H9 (cell line): ENCODE measurements at regions not wholly inside any gene's neighbourhood (a gene's known extent, or its start where the extent isn't known, plus 50 kb on each side); places are given as distances from the start of the nearest gene placed in this dataset.

Source experiments
- DNase-seq: peaks from one replicate; pipeline ENCODE4 v3.0.0-alpha.2; 2017
- H2AFZ ChIP-seq: one replicate; pipeline ENCODE4 v1.6.1; 2013; ENCODE audit warnings: mild to moderate bottlenecking, low read length, control low read depth, moderate library complexity
- H2AK5ac ChIP-seq: 2 replicates; pipeline ENCODE4 v1.6.1; 2013; ENCODE audit warnings: low read length, control low read depth, mixed read lengths; ENCODE audit not compliant: insufficient read length
- H2BK120ac ChIP-seq: one replicate; pipeline ENCODE4 v1.6.1; 2013; ENCODE audit warnings: low read depth, mild to moderate bottlenecking, low read length, control low read depth, inconsistent platforms; ENCODE audit not compliant: poor library complexity, severe bottlenecking
- H2BK12ac ChIP-seq: 2 replicates; pipeline ENCODE4 v1.6.1; 2013; ENCODE audit warnings: low read length, control low read depth, mixed read lengths, low read depth; ENCODE audit not compliant: insufficient read length
- H2BK15ac ChIP-seq: 2 replicates; pipeline ENCODE4 v1.6.1; 2013; ENCODE audit warnings: low read depth, low read length, control low read depth
- H2BK20ac ChIP-seq: one replicate; pipeline ENCODE4 v1.6.1; 2013; ENCODE audit warnings: low read depth, mild to moderate bottlenecking, low read length, control low read depth, inconsistent platforms; ENCODE audit not compliant: poor library complexity, severe bottlenecking
- H2BK5ac ChIP-seq: 2 replicates; pipeline ENCODE4 v1.6.1; 2013; ENCODE audit warnings: low read length, control low read depth, mixed read lengths; ENCODE audit not compliant: insufficient read length
- H3K14ac ChIP-seq: 2 replicates; pipeline ENCODE4 v1.6.1; 2013; ENCODE audit warnings: low read length, control low read depth; ENCODE audit not compliant: insufficient read depth
- H3K18ac ChIP-seq: 2 replicates; pipeline ENCODE4 v1.6.1; 2013; ENCODE audit warnings: low read depth, mild to moderate bottlenecking, mixed read lengths, low read length, control low read depth; ENCODE audit not compliant: insufficient read length
- H3K23ac ChIP-seq: 2 replicates; pipeline ENCODE4 v1.6.1; 2013; ENCODE audit warnings: low read length, control low read depth, mixed read lengths, low read depth; ENCODE audit not compliant: insufficient read length
- H3K23me2 ChIP-seq: 2 replicates; pipeline ENCODE4 v1.6.1; 2013; ENCODE audit warnings: low read depth, mild to moderate bottlenecking, mixed read lengths, low read length, control low read depth; ENCODE audit not compliant: insufficient read length, poor library complexity, severe bottlenecking
- H3K27ac ChIP-seq: 2 replicates; pipeline ENCODE4 v1.5.1; 2013; ENCODE audit warnings: low read length, control low read depth, mixed read lengths, low read depth; ENCODE audit not compliant: insufficient read length
- H3K27me3 ChIP-seq: 2 replicates; pipeline ENCODE4 v1.6.1; 2013; ENCODE audit warnings: low read length, control low read depth, inconsistent platforms; ENCODE audit not compliant: insufficient read depth
- H3K4ac ChIP-seq: 2 replicates; pipeline ENCODE4 v1.6.1; 2013; ENCODE audit warnings: low read depth, mild to moderate bottlenecking, control low read depth, inconsistent platforms, low read length, moderate library complexity
- H3K4me1 ChIP-seq: 2 replicates; pipeline ENCODE4 v1.6.1; 2013; ENCODE audit warnings: low read length, control low read depth, inconsistent platforms; ENCODE audit not compliant: insufficient read depth
- H3K4me2 ChIP-seq: 2 replicates; pipeline ENCODE4 v1.6.1; 2013; ENCODE audit warnings: low read length, control low read depth, mixed read lengths; ENCODE audit not compliant: insufficient read length, insufficient read depth
- H3K56ac ChIP-seq: 2 replicates; pipeline ENCODE4 v1.6.1; 2013; ENCODE audit warnings: low read depth, mild to moderate bottlenecking, mixed read lengths, low read length, control low read depth; ENCODE audit not compliant: insufficient read length
- H3K79me1 ChIP-seq: 2 replicates; pipeline ENCODE4 v1.6.1; 2013; ENCODE audit warnings: low read depth, mild to moderate bottlenecking, moderate library complexity, low read length, control low read depth, inconsistent platforms; ENCODE audit not compliant: insufficient read depth, poor library complexity, severe bottlenecking
- H3K79me2 ChIP-seq: 2 replicates; pipeline ENCODE4 v1.6.1; 2013; ENCODE audit warnings: low read length, control low read depth, inconsistent platforms; ENCODE audit not compliant: insufficient read depth
- H3K9ac ChIP-seq: 2 replicates; pipeline ENCODE4 v1.6.1; 2013; ENCODE audit warnings: low read length, control low read depth, mixed read lengths; ENCODE audit not compliant: insufficient read length; ENCODE audit errors: extremely low read depth
- H3K9me3 ChIP-seq: one replicate; pipeline ENCODE4 v1.6.1; 2013; ENCODE audit warnings: low read depth, low read length, inconsistent platforms; ENCODE audit not compliant: control insufficient read depth
- H3T11ph ChIP-seq: one replicate; pipeline ENCODE4 v1.6.1; 2013; ENCODE audit warnings: mild to moderate bottlenecking, low read length, control low read depth, inconsistent platforms
- H4K20me1 ChIP-seq: one replicate; pipeline ENCODE4 v1.6.1; 2013; ENCODE audit not compliant: control insufficient read depth, insufficient read length, insufficient read depth
- H4K5ac ChIP-seq: 2 replicates; pipeline ENCODE4 v1.6.1; 2013; ENCODE audit warnings: low read depth, mild to moderate bottlenecking, mixed read lengths, low read length, control low read depth; ENCODE audit not compliant: insufficient read length
- H4K8ac ChIP-seq: replicated peaks from 2 replicates; pipeline ENCODE4 v1.6.1; 2013; ENCODE audit warnings: low read length, control low read depth, mixed read lengths, low read depth; ENCODE audit not compliant: insufficient read length
- H4K91ac ChIP-seq: 2 replicates; pipeline ENCODE4 v1.6.1; 2013; ENCODE audit warnings: low read depth, mild to moderate bottlenecking, moderate library complexity, mixed read lengths, low read length, control low read depth; ENCODE audit not compliant: insufficient read length
- H3K27ac Mint-ChIP-seq, 3 experiments: 2 replicates in 2 of 3; 3 replicates in 1 of 3; pipeline ENCODE4 v1.8.0; 2020 to 2021; ENCODE audit warnings: mixed read lengths in 3 of 3, mild to moderate bottlenecking in 1 of 3, moderate library complexity in 1 of 3
- H3K27me3 Mint-ChIP-seq: 2 replicates; pipeline ENCODE4 v1.8.0; 2021; ENCODE audit warnings: low read depth, mild to moderate bottlenecking, moderate library complexity, mixed read lengths
- H3K36me3 Mint-ChIP-seq, 3 experiments: 2 replicates in 2 of 3; 3 replicates in 1 of 3; pipeline ENCODE4 v1.8.0; 2020 to 2021; ENCODE audit warnings: low read depth in 3 of 3, mixed read lengths in 3 of 3; ENCODE audit not compliant: insufficient read depth in 1 of 3
- H3K4me1 Mint-ChIP-seq, 2 experiments: 2 replicates each; pipeline ENCODE4 v1.8.0; 2020; ENCODE audit warnings: mixed read lengths in 2 of 2
- H3K4me3 Mint-ChIP-seq, 2 experiments: 2 replicates in 1 of 2; 3 replicates in 1 of 2; pipeline ENCODE4 v1.8.0; 2020 to 2021; ENCODE audit warnings: mild to moderate bottlenecking in 2 of 2, mixed read lengths in 2 of 2, moderate library complexity in 1 of 2
- H3K9me3 Mint-ChIP-seq, 2 experiments: 2 replicates in 1 of 2; 3 replicates in 1 of 2; pipeline ENCODE4 v1.8.0; 2020; ENCODE audit warnings: mild to moderate bottlenecking in 2 of 2, mixed read lengths in 2 of 2, moderate library complexity in 1 of 2
- WGBS: extraction: QIAGEN DNeasy Blood & Tissue Kit; methylation state at CpG from one replicate; pipeline ENCODE4 v1.1.7; 2013; ENCODE audit warnings: missing lambda C conversion rate, low lambda C conversion rate, mixed read lengths; ENCODE audit not compliant: insufficient read length; ENCODE audit errors: extremely low coverage; 5-methylcytosine and 5-hydroxymethylcytosine counted together
- TF ChIP-seq, protein P1 (sequence below): fragments of 200-600 bp; sonication (generic); conservative IDR thresholded peaks from 3 replicates; pipeline ENCODE4 v1.8.0; 2021; ENCODE audit warnings: antibody characterized with exemption, mild to moderate bottlenecking

DNA sequence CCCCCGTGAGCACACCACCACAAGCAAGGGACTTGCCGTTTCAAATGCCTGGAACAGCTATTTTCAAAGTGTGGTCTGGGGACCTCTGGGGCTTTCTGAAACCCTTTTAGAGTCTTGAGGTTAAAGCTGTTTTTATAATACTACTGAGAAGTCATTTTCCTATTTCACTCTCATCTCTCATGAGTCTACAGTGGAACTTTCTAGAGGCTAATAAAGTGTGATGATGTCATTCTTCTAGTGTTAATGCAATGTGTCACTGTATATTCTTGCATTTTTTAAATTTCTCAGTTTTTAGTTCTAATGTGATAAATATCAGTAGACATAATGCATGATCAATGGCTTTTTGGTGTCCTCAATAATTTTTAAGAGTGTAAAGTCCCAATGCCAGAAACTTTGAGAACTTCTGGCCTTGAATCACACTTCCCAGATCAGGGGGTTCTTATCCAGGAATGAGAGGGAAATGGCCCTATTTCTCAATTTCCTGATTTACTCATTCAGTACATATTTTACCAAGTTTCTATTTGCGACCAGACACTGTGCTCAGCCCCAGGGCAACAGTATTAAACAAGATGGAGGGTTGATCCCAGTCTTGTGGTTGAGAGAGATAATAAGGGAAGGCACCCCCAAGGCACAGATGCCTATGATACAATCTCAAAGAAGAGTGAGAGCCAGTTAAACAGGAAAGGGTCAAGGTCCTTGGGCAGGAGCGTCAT is 444.0 kb downstream of the HS3ST3B1 start:
- no peak overlapping the region for H3K23ac ChIP-seq
- H3K79me1 ChIP-seq: no peaks in the 10 kb centered on the region
- TF ChIP-seq, protein P1, sequence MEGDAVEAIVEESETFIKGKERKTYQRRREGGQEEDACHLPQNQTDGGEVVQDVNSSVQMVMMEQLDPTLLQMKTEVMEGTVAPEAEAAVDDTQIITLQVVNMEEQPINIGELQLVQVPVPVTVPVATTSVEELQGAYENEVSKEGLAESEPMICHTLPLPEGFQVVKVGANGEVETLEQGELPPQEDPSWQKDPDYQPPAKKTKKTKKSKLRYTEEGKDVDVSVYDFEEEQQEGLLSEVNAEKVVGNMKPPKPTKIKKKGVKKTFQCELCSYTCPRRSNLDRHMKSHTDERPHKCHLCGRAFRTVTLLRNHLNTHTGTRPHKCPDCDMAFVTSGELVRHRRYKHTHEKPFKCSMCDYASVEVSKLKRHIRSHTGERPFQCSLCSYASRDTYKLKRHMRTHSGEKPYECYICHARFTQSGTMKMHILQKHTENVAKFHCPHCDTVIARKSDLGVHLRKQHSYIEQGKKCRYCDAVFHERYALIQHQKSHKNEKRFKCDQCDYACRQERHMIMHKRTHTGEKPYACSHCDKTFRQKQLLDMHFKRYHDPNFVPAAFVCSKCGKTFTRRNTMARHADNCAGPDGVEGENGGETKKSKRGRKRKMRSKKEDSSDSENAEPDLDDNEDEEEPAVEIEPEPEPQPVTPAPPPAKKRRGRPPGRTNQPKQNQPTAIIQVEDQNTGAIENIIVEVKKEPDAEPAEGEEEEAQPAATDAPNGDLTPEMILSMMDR: no peak
- H2BK12ac ChIP-seq: no peak overlapping the region
- no peak overlapping the region for H2BK20ac ChIP-seq
- no peak overlapping the region for H2AK5ac ChIP-seq
- H3K27me3 Mint-ChIP-seq: no peaks in the 10 kb centered on the region
- H3K4me2 ChIP-seq: no peak overlapping the region
- H4K5ac ChIP-seq: no peak overlapping the region
- H3K9me3 Mint-ChIP-seq: no peaks in the 10 kb centered on the region
- H3K14ac ChIP-seq: no peak overlapping the region
- H3K4me1 ChIP-seq: no peaks in the 10 kb centered on the region; the same call in 1 of the 2 replicates
- H4K8ac ChIP-seq: no peak overlapping the region
- H2BK15ac ChIP-seq: no peak overlapping the region
- H3K4ac ChIP-seq: no peak overlapping the region
- H3K9ac ChIP-seq: no peak overlapping the region
- H4K20me1 ChIP-seq: no peaks in the 10 kb centered on the region
- H3K18ac ChIP-seq: no peak overlapping the region
- peaks cover 16% of the 10 kb centered on the region in 2 experiments for H3K4me1 Mint-ChIP-seq
- H3K4me3 Mint-ChIP-seq: no peak overlapping the region
- H3K36me3 Mint-ChIP-seq: no peaks in the 10 kb centered on the region
- H3K27ac ChIP-seq: no peak overlapping the region
- H3K23me2 ChIP-seq: no peaks in the 10 kb centered on the region
- H3T11ph ChIP-seq: no peak overlapping the region
- no peaks in the 10 kb centered on the region for H3K9me3 ChIP-seq
- no peak overlapping the region for H2AFZ ChIP-seq
- no peak overlapping the region for H4K91ac ChIP-seq
- no peaks in the 10 kb centered on the region for H3K27me3 ChIP-seq
- no peak overlapping the region for H2BK5ac ChIP-seq
- WGBS: no CpG with 5 or more reads among the region's 4 CpGs
- no peak for DNase-seq
- H3K56ac ChIP-seq: no peak overlapping the region
- H2BK120ac ChIP-seq: no peak overlapping the region
- H3K27ac Mint-ChIP-seq: no peak overlapping the region
- no peaks in the 10 kb centered on the region for H3K79me2 ChIP-seq
